H1 (cell line): ENCODE measurements at regions not wholly inside any gene's neighbourhood (a gene's known extent, or its start where the extent isn't known, plus 50 kb on each side); places are given as distances from the start of the nearest gene placed in this dataset.

Experiments used
- CEBPB ChIP-seq: IDR thresholded peaks from 2 replicates; pipeline ENCODE4 v1.6.1; 2012; ENCODE audit warnings: low read depth, low read length
- CTCF ChIP-seq, 3 experiments: IDR thresholded peaks; 1 replicate in 2 of 3; 2 replicates in 1 of 3; pipeline versions ENCODE4 v1.5.1 to v1.6.1; 2011; ENCODE audit warnings: low read length in 3 of 3, mild to moderate bottlenecking in 3 of 3, inconsistent platforms in 2 of 3, low read depth in 1 of 3, moderate library complexity in 1 of 3; ENCODE audit not compliant: insufficient read depth in 1 of 3; ENCODE audit errors: control extremely low read depth in 1 of 3
- EP300 ChIP-seq, 2 experiments: IDR thresholded peaks; 1 replicate in 1 of 2; 2 replicates in 1 of 2; pipeline ENCODE4 v1.6.1; 2011 to 2012; ENCODE audit warnings: low read depth in 2 of 2, low read length in 2 of 2, mild to moderate bottlenecking in 2 of 2, borderline replicate concordance in 1 of 2, inconsistent platforms in 1 of 2, moderate library complexity in 1 of 2
- EZH2 ChIP-seq: fragments of 200-600 bp; sonication (generic); IDR thresholded peaks from 2 replicates; pipeline ENCODE4 v1.7.1; 2012; ENCODE audit warnings: low read depth, mild to moderate bottlenecking, moderate library complexity, low read length, inconsistent platforms; ENCODE audit not compliant: severe bottlenecking
- FOSL1 ChIP-seq: IDR thresholded peaks from 2 replicates; pipeline ENCODE4 v1.6.1; 2011; ENCODE audit warnings: mild to moderate bottlenecking, low read depth, low read length, moderate library complexity; ENCODE audit not compliant: insufficient read depth
- POLR2A ChIP-seq, 2 experiments: IDR thresholded peaks; 1 replicate in 1 of 2; 2 replicates in 1 of 2; pipeline ENCODE4 v1.6.1; 2011; ENCODE audit warnings: low read depth in 2 of 2, low read length in 2 of 2, mild to moderate bottlenecking in 2 of 2; ENCODE audit errors: control extremely low read depth in 1 of 2
- POLR2AphosphoS5 ChIP-seq: IDR thresholded peaks from 2 replicates; pipeline ENCODE4 v1.6.1; 2011; ENCODE audit warnings: low read depth, low read length
- SIN3A ChIP-seq, 2 experiments: IDR thresholded peaks in 1 of 2; conservative IDR thresholded peaks in 1 of 2; 2 replicates each; pipeline ENCODE4 v1.6.1; 2011 to 2012; ENCODE audit warnings: low read length in 2 of 2, improper control_type of control experiment in 1 of 2, low read depth in 1 of 2, mild to moderate bottlenecking in 1 of 2
- SIX5 ChIP-seq: IDR thresholded peaks from 2 replicates; pipeline ENCODE4 v1.6.1; 2011; ENCODE audit warnings: mild to moderate bottlenecking, low read depth, low read length
- TCF12 ChIP-seq: IDR thresholded peaks from 2 replicates; pipeline ENCODE4 v1.6.1; 2011; ENCODE audit warnings: low read depth, mild to moderate bottlenecking, low read length
- TEAD4 ChIP-seq: IDR thresholded peaks from 2 replicates; pipeline ENCODE4 v1.6.1; 2012; ENCODE audit warnings: low read depth, low read length, inconsistent platforms, mixed read lengths
- USF2 ChIP-seq: IDR thresholded peaks from 2 replicates; pipeline ENCODE4 v1.6.1; 2011; ENCODE audit warnings: low read length, improper control_type of control experiment
- YY1 ChIP-seq: IDR thresholded peaks from 2 replicates; pipeline ENCODE4 v1.6.1; 2011; ENCODE audit warnings: low read depth, mild to moderate bottlenecking, low read length

- TF ChIP-seq EZH2: no peak
- peak; percentile 73 to 83 (median 77) for TF ChIP-seq CTCF (IDR thresholded peaks at IDR 0.05; ENCODE audit: control extremely low read depth in 1 of 3, insufficient read depth in 1 of 3, low read depth in 1 of 3, low read length in 3 of 3)
- no peak for TF ChIP-seq POLR2AphosphoS5
- no peak for TF ChIP-seq YY1
- TF ChIP-seq CEBPB: no peak
- TF ChIP-seq TCF12: no peak
- TF ChIP-seq SIX5: no peak
- TF ChIP-seq TEAD4: no peak
- no peak for TF ChIP-seq EP300 (IDR thresholded peaks at IDR 0.05; ENCODE audit: borderline replicate concordance in 1 of 2, low read depth in 2 of 2, low read length in 2 of 2)
- TF ChIP-seq POLR2A (IDR thresholded peaks at IDR 0.05; ENCODE audit: control extremely low read depth in 1 of 2, low read depth in 2 of 2, low read length in 2 of 2): no peak
- TF ChIP-seq FOSL1: no peak
- no peak for TF ChIP-seq SIN3A (conservative IDR thresholded peaks at IDR 0.05 in 1 of 2, IDR thresholded peaks at IDR 0.05 in 1 of 2; ENCODE audit: low read depth in 1 of 2, low read length in 2 of 2)
- no peak; the same call in 1 of the 2 replicates for TF ChIP-seq USF2
Observed at GRCh38 chr10:63976538-63976937, 455.3 kb downstream of the REEP3 start.
